Fibroblast of lung (primary cell): ENCODE measurements at regions not wholly inside any gene's neighbourhood (a gene's known extent, or its start where the extent isn't known, plus 50 kb on each side); places are given as distances from the start of the nearest gene placed in this dataset.

Source experiments
- DNase-seq, 2 donors: peaks; one replicate each; pipeline versions ENCODE4 v3.0.0 to v3.0.0-alpha.2; 2010; ENCODE audit warnings: low read depth in 2 of 2
- H2AFZ ChIP-seq: 2 replicates; pipeline ENCODE4 v1.5.1; 2012; ENCODE audit warnings: low read length, control low read depth, inconsistent platforms
- H3K27ac ChIP-seq: 2 replicates; pipeline ENCODE4 v1.5.1; 2011; ENCODE audit warnings: low read length, control low read depth; ENCODE audit not compliant: insufficient read depth
- H3K27me3 ChIP-seq: 2 replicates; pipeline ENCODE4 v1.5.1; 2011; ENCODE audit warnings: mild to moderate bottlenecking, low read length; ENCODE audit not compliant: control insufficient read depth, insufficient read depth
- H3K36me3 ChIP-seq: 2 replicates; pipeline ENCODE4 v1.5.1; 2011; ENCODE audit warnings: low read length; ENCODE audit not compliant: control insufficient read depth, insufficient read depth
- H3K4me1 ChIP-seq: 2 replicates; pipeline ENCODE4 v1.5.1; 2011; ENCODE audit warnings: low read length; ENCODE audit not compliant: control insufficient read depth, insufficient read depth; ENCODE audit errors: extremely low read depth
- H3K4me2 ChIP-seq: 2 replicates; pipeline ENCODE4 v1.5.1; 2011; ENCODE audit warnings: low read length, control low read depth; ENCODE audit not compliant: insufficient read depth; ENCODE audit errors: extremely low read depth
- H3K4me3 ChIP-seq, 4 experiments: fragments of 200-600 bp in 1 of 4; sonication (generic) in 1 of 4; replicated peaks in 1 of 4; 2 replicates each; pipeline ENCODE4 v1.5.1; 2011 to 2016; ENCODE audit warnings: low read length in 4 of 4, low read depth in 3 of 4, mild to moderate bottlenecking in 3 of 4, control low read depth in 2 of 4, inconsistent platforms in 1 of 4, mixed read lengths in 1 of 4; ENCODE audit not compliant: insufficient read depth in 1 of 4; ENCODE audit errors: control extremely low read depth in 1 of 4
- H3K79me2 ChIP-seq: 2 replicates; pipeline ENCODE4 v1.5.1; 2012; ENCODE audit warnings: mild to moderate bottlenecking, low read length, inconsistent platforms; ENCODE audit not compliant: control insufficient read depth, insufficient read depth
- H3K9ac ChIP-seq: 2 replicates; pipeline ENCODE4 v1.5.1; 2011; ENCODE audit warnings: mild to moderate bottlenecking, low read length, control low read depth; ENCODE audit not compliant: insufficient read depth
- H3K9me3 ChIP-seq: 2 replicates; pipeline ENCODE4 v1.5.1; 2012; ENCODE audit warnings: low read depth, low read length; ENCODE audit not compliant: control insufficient read depth, insufficient read depth
- H4K20me1 ChIP-seq: 2 replicates; pipeline ENCODE4 v1.5.1; 2011; ENCODE audit warnings: low read length; ENCODE audit not compliant: control insufficient read depth, insufficient read depth; ENCODE audit errors: extremely low read depth
- EZH2 ChIP-seq: IDR thresholded peaks from 2 replicates; pipeline ENCODE4 v1.5.1; 2012; ENCODE audit warnings: low read length, control low read depth, mild to moderate bottlenecking; ENCODE audit errors: missing control alignments
- TF ChIP-seq, protein P1 (sequence below), 2 donors: IDR thresholded peaks in 1 of 2; conservative IDR thresholded peaks in 1 of 2; 1 replicate in 1 of 2; 2 replicates in 1 of 2; pipeline ENCODE4 v1.5.1; 2011 to 2012; ENCODE audit warnings: low read length in 2 of 2, control low read depth in 1 of 2, inconsistent platforms in 1 of 2, low read depth in 1 of 2, mild to moderate bottlenecking in 1 of 2

DNA sequence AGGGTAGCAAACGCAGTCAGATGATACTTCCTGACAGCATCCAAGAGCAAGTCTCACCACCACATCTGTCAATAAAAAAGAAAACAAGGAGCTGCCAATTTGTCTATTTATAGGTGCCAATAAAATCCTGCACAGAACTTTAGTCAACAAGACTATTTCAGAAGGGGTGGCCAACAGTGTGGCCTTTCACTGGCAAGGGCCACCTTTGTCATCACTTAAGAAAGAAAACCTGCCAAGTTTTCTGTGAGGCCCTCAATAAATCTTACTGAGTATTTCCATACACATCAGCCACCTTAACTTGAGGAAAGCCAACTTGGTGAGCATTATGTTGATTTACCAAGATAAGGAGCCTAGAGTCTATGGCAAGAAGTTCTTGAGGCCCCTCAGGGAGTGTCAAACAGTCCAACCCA, 312.3 kb downstream of the ENC1 start:
- Histone ChIP-seq H3K4me3 (no peak overlapping the region), H4K20me1 (no peaks in the 10 kb centered on the region), H3K9ac (no peak overlapping the region), H3K27me3 (no peaks in the 10 kb centered on the region), H3K4me2 (no peak overlapping the region), H3K4me1 (no peaks in the 10 kb centered on the region), H3K9me3 (no peaks in the 10 kb centered on the region), H3K27ac (no peak overlapping the region), H3K36me3 (no peaks in the 10 kb centered on the region), H3K79me2 (no peaks in the 10 kb centered on the region), H2AFZ (no peak overlapping the region)
- DNase-seq = no peak
- TF ChIP-seq EZH2 = no peak
- TF ChIP-seq, protein P1, sequence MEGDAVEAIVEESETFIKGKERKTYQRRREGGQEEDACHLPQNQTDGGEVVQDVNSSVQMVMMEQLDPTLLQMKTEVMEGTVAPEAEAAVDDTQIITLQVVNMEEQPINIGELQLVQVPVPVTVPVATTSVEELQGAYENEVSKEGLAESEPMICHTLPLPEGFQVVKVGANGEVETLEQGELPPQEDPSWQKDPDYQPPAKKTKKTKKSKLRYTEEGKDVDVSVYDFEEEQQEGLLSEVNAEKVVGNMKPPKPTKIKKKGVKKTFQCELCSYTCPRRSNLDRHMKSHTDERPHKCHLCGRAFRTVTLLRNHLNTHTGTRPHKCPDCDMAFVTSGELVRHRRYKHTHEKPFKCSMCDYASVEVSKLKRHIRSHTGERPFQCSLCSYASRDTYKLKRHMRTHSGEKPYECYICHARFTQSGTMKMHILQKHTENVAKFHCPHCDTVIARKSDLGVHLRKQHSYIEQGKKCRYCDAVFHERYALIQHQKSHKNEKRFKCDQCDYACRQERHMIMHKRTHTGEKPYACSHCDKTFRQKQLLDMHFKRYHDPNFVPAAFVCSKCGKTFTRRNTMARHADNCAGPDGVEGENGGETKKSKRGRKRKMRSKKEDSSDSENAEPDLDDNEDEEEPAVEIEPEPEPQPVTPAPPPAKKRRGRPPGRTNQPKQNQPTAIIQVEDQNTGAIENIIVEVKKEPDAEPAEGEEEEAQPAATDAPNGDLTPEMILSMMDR (conservative IDR thresholded peaks at IDR 0.05 in 1 of 2, IDR thresholded peaks at IDR 0.05 in 1 of 2; ENCODE audit: low read depth in 1 of 2, low read length in 2 of 2) = no peak

DNA sequence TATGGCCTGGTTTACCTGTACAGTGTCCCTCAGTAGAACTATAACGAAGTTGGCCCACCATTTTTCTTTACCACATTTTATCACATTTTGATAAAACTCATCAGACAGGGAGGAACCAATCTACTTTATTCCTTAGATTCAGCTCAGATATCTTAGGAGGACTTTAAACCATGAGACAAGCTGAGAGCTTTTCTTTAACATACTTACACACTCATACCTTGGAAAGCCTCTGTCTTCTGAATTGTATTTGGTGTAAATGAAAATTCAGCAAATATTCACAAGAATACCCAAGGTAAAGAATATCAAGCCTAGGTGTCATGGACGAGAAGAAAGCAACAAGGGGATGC, 313.2 kb downstream of the ENC1 start:
- no peaks in the 10 kb centered on the region for H4K20me1 ChIP-seq
- no peak overlapping the region for H3K4me2 ChIP-seq
- H2AFZ ChIP-seq = no peak overlapping the region
- no peak overlapping the region for H3K4me3 ChIP-seq
- no peak overlapping the region for H3K27ac ChIP-seq
- H3K79me2 ChIP-seq = no peaks in the 10 kb centered on the region
- H3K36me3 ChIP-seq = no peaks in the 10 kb centered on the region
- H3K4me1 ChIP-seq = no peaks in the 10 kb centered on the region
- H3K9ac ChIP-seq = no peak overlapping the region
- no peak for DNase-seq
- no peaks in the 10 kb centered on the region for H3K27me3 ChIP-seq
- TF ChIP-seq, protein P1 (conservative IDR thresholded peaks at IDR 0.05 in 1 of 2, IDR thresholded peaks at IDR 0.05 in 1 of 2; ENCODE audit: low read depth in 1 of 2, low read length in 2 of 2) = no peak
- TF ChIP-seq EZH2 = no peak
- no peaks in the 10 kb centered on the region for H3K9me3 ChIP-seq

DNA sequence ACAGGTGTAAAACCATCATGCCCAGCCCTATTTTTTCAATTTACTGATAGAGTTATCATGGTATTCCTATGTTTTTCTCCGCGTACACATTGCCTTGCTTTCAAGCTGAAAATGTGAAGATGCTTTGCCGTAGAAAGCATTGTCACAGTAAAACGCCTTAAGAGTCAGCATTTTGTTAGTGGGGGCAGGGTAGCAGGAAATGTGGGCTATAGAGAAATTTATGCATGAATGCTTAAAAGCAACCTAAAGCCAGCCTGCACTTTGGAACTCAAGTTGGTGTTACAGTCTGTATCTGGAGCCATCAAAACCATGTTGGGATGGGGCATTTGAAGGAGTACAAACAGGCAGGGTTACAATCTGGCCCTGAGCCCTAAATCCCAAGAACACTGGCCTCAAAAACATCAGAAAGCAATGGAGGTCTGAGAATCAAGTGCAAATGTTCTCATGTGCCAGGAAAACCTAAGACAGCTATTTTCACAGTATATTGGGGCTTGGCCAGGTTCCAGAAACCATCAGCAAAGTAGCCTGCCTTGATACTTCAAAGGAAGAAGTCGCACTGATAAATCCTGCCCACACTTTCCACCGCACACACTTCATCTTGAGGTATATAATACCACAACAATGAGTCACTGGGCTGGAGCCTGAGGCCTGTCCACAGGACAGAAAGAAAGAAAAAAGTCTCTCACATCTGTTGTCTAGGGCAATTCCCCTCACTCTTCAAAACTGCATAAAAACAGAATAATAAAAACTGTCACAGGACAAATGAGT, 313.8 kb downstream of the ENC1 start:
- Histone ChIP-seq H3K4me1 (no peaks in the 10 kb centered on the region), H3K27ac (no peak overlapping the region), H3K36me3 (no peaks in the 10 kb centered on the region), H2AFZ (no peak overlapping the region), H3K9ac (no peak overlapping the region), H3K9me3 (no peaks in the 10 kb centered on the region), H3K4me2 (no peak overlapping the region), H3K79me2 (no peaks in the 10 kb centered on the region), H3K4me3 (no peak overlapping the region), H3K27me3 (no peaks in the 10 kb centered on the region), H4K20me1 (no peaks in the 10 kb centered on the region)
- peak; percentile 84 to 100 for DNase-seq
- TF ChIP-seq EZH2 = no peak
- TF ChIP-seq, protein P1 (conservative IDR thresholded peaks at IDR 0.05 in 1 of 2, IDR thresholded peaks at IDR 0.05 in 1 of 2; ENCODE audit: low read depth in 1 of 2, low read length in 2 of 2) = no peak
